ENCODE measurements at regions not wholly inside any gene's neighbourhood (a gene's known extent, or its start where the extent isn't known, plus 50 kb on each side); places are given as distances from the start of the nearest gene placed in this dataset.

GRCh38 chr14:40944521-40944920, 662.2 kb upstream of the LRFN5 start:
- Histone ChIP-seq H3K9ac (ENCODE audit: low read length) (no peak overlapping the region), H3K9me3 (ENCODE audit: control insufficient read depth, insufficient read depth, low read depth, low read length) (no peaks in the 10 kb centered on the region), H3K27me3 (ENCODE audit: control insufficient read depth, insufficient read depth, low read length) (no peaks in the 10 kb centered on the region), H3K4me3 (ENCODE audit: low read depth, low read length) (no peak overlapping the region), H3K36me3 (ENCODE audit: control insufficient read depth, insufficient read depth, low read length) (no peaks in the 10 kb centered on the region), H3K27ac (ENCODE audit: low read depth, low read length) (no peak overlapping the region), H3K4me1 (ENCODE audit: control insufficient read depth, insufficient read depth, low read length) (peaks cover 4% of the 10 kb centered on the region; the same call in 1 of the 2 replicates)

GRCh38 chr14:40936861-40937260, 669.8 kb upstream of the LRFN5 start:
- H3K27ac ChIP-seq (ENCODE audit: low read depth, low read length): no peak overlapping the region
- no peaks in the 10 kb centered on the region for H3K9me3 ChIP-seq (ENCODE audit: control insufficient read depth, insufficient read depth, low read depth, low read length)
- H3K4me3 ChIP-seq (ENCODE audit: low read depth, low read length): no peak overlapping the region
- no peaks in the 10 kb centered on the region for H3K27me3 ChIP-seq (ENCODE audit: control insufficient read depth, insufficient read depth, low read length)
- H3K9ac ChIP-seq (ENCODE audit: low read length): no peak overlapping the region
- no peaks in the 10 kb centered on the region for H3K4me1 ChIP-seq (ENCODE audit: control insufficient read depth, insufficient read depth, low read length)
- H3K36me3 ChIP-seq (ENCODE audit: control insufficient read depth, insufficient read depth, low read length): no peaks in the 10 kb centered on the region

GRCh38 chr14:40920380-40920779, 686.3 kb upstream of the LRFN5 start:
- Histone ChIP-seq H3K27me3 (ENCODE audit: control insufficient read depth, insufficient read depth, low read length) (no peaks in the 10 kb centered on the region), H3K4me3 (ENCODE audit: low read depth, low read length) (no peak overlapping the region), H3K9me3 (ENCODE audit: control insufficient read depth, insufficient read depth, low read depth, low read length) (no peaks in the 10 kb centered on the region), H3K4me1 (ENCODE audit: control insufficient read depth, insufficient read depth, low read length) (no peaks in the 10 kb centered on the region), H3K27ac (ENCODE audit: low read depth, low read length) (no peak overlapping the region), H3K36me3 (ENCODE audit: control insufficient read depth, insufficient read depth, low read length) (no peaks in the 10 kb centered on the region), H3K9ac (ENCODE audit: low read length) (no peak overlapping the region)

- Histone ChIP-seq H3K36me3 (ENCODE audit: control insufficient read depth, insufficient read depth, low read length) (no peaks in the 10 kb centered on the region), H3K4me1 (ENCODE audit: control insufficient read depth, insufficient read depth, low read length) (no peaks in the 10 kb centered on the region), H3K27me3 (ENCODE audit: control insufficient read depth, insufficient read depth, low read length) (no peaks in the 10 kb centered on the region), H3K9me3 (ENCODE audit: control insufficient read depth, insufficient read depth, low read depth, low read length) (no peaks in the 10 kb centered on the region), H3K4me3 (ENCODE audit: low read depth, low read length) (no peak overlapping the region), H3K9ac (ENCODE audit: low read length) (no peak overlapping the region), H3K27ac (ENCODE audit: low read depth, low read length) (no peak overlapping the region)
Observed at GRCh38 chr14:40911141-40911540, 695.5 kb upstream of the LRFN5 start.

- H3K27ac ChIP-seq (ENCODE audit: low read depth, low read length): no peak overlapping the region
Observed at GRCh38 chr14:40909906-40910305, 696.8 kb upstream of the LRFN5 start.

GRCh38 chr14:40903709-40904108, 703.0 kb upstream of the LRFN5 start:
- Histone ChIP-seq H3K4me3 (ENCODE audit: low read depth, low read length) (no peak overlapping the region), H3K27ac (ENCODE audit: low read depth, low read length) (no peak overlapping the region), H3K4me1 (ENCODE audit: control insufficient read depth, insufficient read depth, low read length) (no peaks in the 10 kb centered on the region), H3K27me3 (ENCODE audit: control insufficient read depth, insufficient read depth, low read length) (no peaks in the 10 kb centered on the region), H3K9ac (ENCODE audit: low read length) (no peak overlapping the region), H3K36me3 (ENCODE audit: control insufficient read depth, insufficient read depth, low read length) (no peaks in the 10 kb centered on the region), H3K9me3 (ENCODE audit: control insufficient read depth, insufficient read depth, low read depth, low read length) (no peaks in the 10 kb centered on the region)

More at GRCh38 chr14:40909906-40910305, 696.8 kb upstream of the LRFN5 start:
- H3K9ac ChIP-seq (ENCODE audit: low read length): no peak overlapping the region
- H3K4me3 ChIP-seq (ENCODE audit: low read depth, low read length): no peak overlapping the region
- no peaks in the 10 kb centered on the region for H3K4me1 ChIP-seq (ENCODE audit: control insufficient read depth, insufficient read depth, low read length)
- no peaks in the 10 kb centered on the region for H3K36me3 ChIP-seq (ENCODE audit: control insufficient read depth, insufficient read depth, low read length)
- no peaks in the 10 kb centered on the region for H3K27me3 ChIP-seq (ENCODE audit: control insufficient read depth, insufficient read depth, low read length)
- H3K9me3 ChIP-seq (ENCODE audit: control insufficient read depth, insufficient read depth, low read depth, low read length): no peaks in the 10 kb centered on the region

- Histone ChIP-seq H3K36me3 (ENCODE audit: control insufficient read depth, insufficient read depth, low read length) (no peaks in the 10 kb centered on the region), H3K27ac (ENCODE audit: low read depth, low read length) (no peak overlapping the region), H3K27me3 (ENCODE audit: control insufficient read depth, insufficient read depth, low read length) (no peaks in the 10 kb centered on the region), H3K4me3 (ENCODE audit: low read depth, low read length) (no peak overlapping the region), H3K4me1 (ENCODE audit: control insufficient read depth, insufficient read depth, low read length) (no peaks in the 10 kb centered on the region), H3K9ac (ENCODE audit: low read length) (no peak overlapping the region), H3K9me3 (ENCODE audit: control insufficient read depth, insufficient read depth, low read depth, low read length) (no peaks in the 10 kb centered on the region)
Observed at GRCh38 chr14:40899435-40899834, 707.2 kb upstream of the LRFN5 start.

GRCh38 chr14:40894846-40895245, 711.8 kb upstream of the LRFN5 start:
- no peaks in the 10 kb centered on the region for H3K9me3 ChIP-seq (ENCODE audit: control insufficient read depth, insufficient read depth, low read depth, low read length)
- no peak overlapping the region for H3K4me3 ChIP-seq (ENCODE audit: low read depth, low read length)
- H3K27ac ChIP-seq (ENCODE audit: low read depth, low read length): no peak overlapping the region
- H3K4me1 ChIP-seq (ENCODE audit: control insufficient read depth, insufficient read depth, low read length): no peaks in the 10 kb centered on the region
- H3K9ac ChIP-seq (ENCODE audit: low read length): no peak overlapping the region
- no peaks in the 10 kb centered on the region for H3K36me3 ChIP-seq (ENCODE audit: control insufficient read depth, insufficient read depth, low read length)
- H3K27me3 ChIP-seq (ENCODE audit: control insufficient read depth, insufficient read depth, low read length): no peaks in the 10 kb centered on the region

- no peaks in the 10 kb centered on the region for H3K9me3 ChIP-seq (ENCODE audit: control insufficient read depth, insufficient read depth, low read depth, low read length)
- H3K27me3 ChIP-seq (ENCODE audit: control insufficient read depth, insufficient read depth, low read length): no peaks in the 10 kb centered on the region
- no peak overlapping the region for H3K27ac ChIP-seq (ENCODE audit: low read depth, low read length)
- H3K9ac ChIP-seq (ENCODE audit: low read length): no peak overlapping the region
- no peaks in the 10 kb centered on the region for H3K36me3 ChIP-seq (ENCODE audit: control insufficient read depth, insufficient read depth, low read length)
- H3K4me3 ChIP-seq (ENCODE audit: low read depth, low read length): no peak overlapping the region
- no peaks in the 10 kb centered on the region for H3K4me1 ChIP-seq (ENCODE audit: control insufficient read depth, insufficient read depth, low read length)
Observed at GRCh38 chr14:40889126-40889525, 717.5 kb upstream of the LRFN5 start.

- H3K4me1 ChIP-seq (ENCODE audit: control insufficient read depth, insufficient read depth, low read length): no peaks in the 10 kb centered on the region
- H3K4me3 ChIP-seq (ENCODE audit: low read depth, low read length): no peak overlapping the region
- no peaks in the 10 kb centered on the region for H3K9me3 ChIP-seq (ENCODE audit: control insufficient read depth, insufficient read depth, low read depth, low read length)
- no peaks in the 10 kb centered on the region for H3K27me3 ChIP-seq (ENCODE audit: control insufficient read depth, insufficient read depth, low read length)
- H3K27ac ChIP-seq (ENCODE audit: low read depth, low read length): no peak overlapping the region
- no peak overlapping the region for H3K9ac ChIP-seq (ENCODE audit: low read length)
- no peaks in the 10 kb centered on the region for H3K36me3 ChIP-seq (ENCODE audit: control insufficient read depth, insufficient read depth, low read length)
Observed at GRCh38 chr14:40887912-40888311, 718.8 kb upstream of the LRFN5 start.

GRCh38 chr14:40870252-40870651, 736.4 kb upstream of the LRFN5 start:
- Histone ChIP-seq H3K36me3 (ENCODE audit: control insufficient read depth, insufficient read depth, low read length) (no peaks in the 10 kb centered on the region), H3K4me1 (ENCODE audit: control insufficient read depth, insufficient read depth, low read length) (no peaks in the 10 kb centered on the region), H3K27me3 (ENCODE audit: control insufficient read depth, insufficient read depth, low read length) (no peaks in the 10 kb centered on the region), H3K4me3 (ENCODE audit: low read depth, low read length) (no peak overlapping the region), H3K9ac (ENCODE audit: low read length) (no peak overlapping the region), H3K27ac (ENCODE audit: low read depth, low read length) (no peak overlapping the region), H3K9me3 (ENCODE audit: control insufficient read depth, insufficient read depth, low read depth, low read length) (0 out of 2 replicates have a peak, but pooled peaks cover 3% of the 10 kb centered on the region)

- H3K27me3 ChIP-seq (ENCODE audit: control insufficient read depth, insufficient read depth, low read length): no peaks in the 10 kb centered on the region
- no peak overlapping the region for H3K4me3 ChIP-seq (ENCODE audit: low read depth, low read length)
- H3K9ac ChIP-seq (ENCODE audit: low read length): no peak overlapping the region
- H3K9me3 ChIP-seq (ENCODE audit: control insufficient read depth, insufficient read depth, low read depth, low read length): peaks cover 3% of the 10 kb centered on the region; the same call in 1 of the 2 replicates
- H3K36me3 ChIP-seq (ENCODE audit: control insufficient read depth, insufficient read depth, low read length): no peaks in the 10 kb centered on the region
- peaks cover 11% of the 10 kb centered on the region; the same call in 1 of the 2 replicates for H3K4me1 ChIP-seq (ENCODE audit: control insufficient read depth, insufficient read depth, low read length)
- no peak overlapping the region for H3K27ac ChIP-seq (ENCODE audit: low read depth, low read length)
Observed at GRCh38 chr14:40859055-40859454, 747.6 kb upstream of the LRFN5 start.

All from HUES6 (cell line).